DND-41 (cell line): ENCODE measurements at regions not wholly inside any gene's neighbourhood (a gene's known extent, or its start where the extent isn't known, plus 50 kb on each side); places are given as distances from the start of the nearest gene placed in this dataset.

Experiments
- ATAC-seq: fragments of 200-7000 bp; cut with Tn5 transposase; 3 replicates; pipeline ENCODE4 v1.9.1; 2021; ENCODE audit warnings: low read depth; ENCODE audit not compliant: insufficient read depth
- DNase-seq: peaks from one replicate; pipeline ENCODE4 v3.0.0-alpha.2; 2020
- H2AFZ ChIP-seq: 2 replicates; pipeline ENCODE4 v1.6.0; 2012; ENCODE audit warnings: low read depth, low read length
- H3K27ac ChIP-seq: 2 replicates; pipeline ENCODE4 v1.5.1; 2012; ENCODE audit warnings: low read length, inconsistent platforms
- H3K27me3 ChIP-seq: fragments of 200-600 bp; sonication (generic); 2 replicates; pipeline ENCODE4 v1.6.0; 2012; ENCODE audit warnings: low read length, mild to moderate bottlenecking, inconsistent platforms; ENCODE audit not compliant: insufficient read depth, poor library complexity
- H3K36me3 ChIP-seq: 2 replicates; pipeline ENCODE4 v1.5.1; 2012; ENCODE audit warnings: low read length, inconsistent platforms; ENCODE audit not compliant: insufficient read depth
- H3K4me1 ChIP-seq: 2 replicates; pipeline ENCODE4 v1.5.1; 2012; ENCODE audit warnings: mild to moderate bottlenecking, low read length; ENCODE audit not compliant: insufficient read depth
- H3K4me2 ChIP-seq: 2 replicates; pipeline ENCODE4 v1.6.0; 2012; ENCODE audit warnings: mild to moderate bottlenecking, moderate library complexity, low read length, inconsistent platforms; ENCODE audit not compliant: insufficient read depth
- H3K4me3 ChIP-seq, 2 experiments: fragments of 200-600 bp in 1 of 2; shearing (Covaris generic) in 1 of 2; 2 replicates each; pipeline ENCODE4 v1.5.1; 2012 to 2016; ENCODE audit warnings: inconsistent platforms in 2 of 2, low read length in 2 of 2, mild to moderate bottlenecking in 2 of 2, low read depth in 1 of 2, moderate library complexity in 1 of 2
- H3K79me2 ChIP-seq: 2 replicates; pipeline ENCODE4 v1.6.0; 2012; ENCODE audit warnings: low read length, inconsistent platforms; ENCODE audit not compliant: insufficient read depth
- H3K9ac ChIP-seq: 2 replicates; pipeline ENCODE4 v1.6.0; 2012; ENCODE audit warnings: low read depth, mild to moderate bottlenecking, inconsistent platforms, low read length, moderate library complexity
- H3K9me3 ChIP-seq: 2 replicates; pipeline ENCODE4 v1.5.1; 2012; ENCODE audit warnings: low read length, moderate library complexity, mild to moderate bottlenecking, inconsistent platforms; ENCODE audit not compliant: insufficient read depth, severe bottlenecking
- H4K20me1 ChIP-seq: 2 replicates; pipeline ENCODE4 v1.6.0; 2012; ENCODE audit warnings: low read length; ENCODE audit not compliant: insufficient read depth
- CTCF ChIP-seq: IDR thresholded peaks from 2 replicates; pipeline ENCODE4 v1.5.1; 2012; ENCODE audit warnings: borderline replicate concordance, low read length, moderate library complexity, mild to moderate bottlenecking; ENCODE audit not compliant: poor library complexity, severe bottlenecking; ENCODE audit errors: extremely low read depth
- EZH2 ChIP-seq: IDR thresholded peaks from 3 replicates; pipeline ENCODE4 v1.6.1; 2012; ENCODE audit warnings: borderline replicate concordance, low read depth, mild to moderate bottlenecking, moderate library complexity, low read length, inconsistent platforms; ENCODE audit not compliant: severe bottlenecking

GRCh38 chr17:71521724-71522123, 599.1 kb upstream of the SOX9 start:
- H2AFZ ChIP-seq: no peak overlapping the region
- H3K36me3 ChIP-seq: no peaks in the 10 kb centered on the region
- H3K79me2 ChIP-seq: no peaks in the 10 kb centered on the region
- H3K4me2 ChIP-seq: no peak overlapping the region
- TF ChIP-seq EZH2: no peak
- no peaks in the 10 kb centered on the region for H4K20me1 ChIP-seq
- H3K4me3 ChIP-seq: no peak overlapping the region
- ATAC-seq (no peak), DNase-seq (no peak)
- H3K4me1 ChIP-seq: no peaks in the 10 kb centered on the region
- no peak overlapping the region for H3K9ac ChIP-seq
- no peaks in the 10 kb centered on the region for H3K9me3 ChIP-seq
- H3K27me3 ChIP-seq: no peaks in the 10 kb centered on the region
- H3K27ac ChIP-seq: no peak overlapping the region

- no peak overlapping the region for H2AFZ ChIP-seq
- H3K27ac ChIP-seq: no peak overlapping the region
- H3K4me2 ChIP-seq: no peak overlapping the region
- DNase-seq (no peak), ATAC-seq (no peak)
- no peaks in the 10 kb centered on the region for H3K9me3 ChIP-seq
- no peak overlapping the region for H3K9ac ChIP-seq
- no peaks in the 10 kb centered on the region for H3K4me1 ChIP-seq
- no peaks in the 10 kb centered on the region for H3K79me2 ChIP-seq
- H3K4me3 ChIP-seq: no peak overlapping the region
- no peaks in the 10 kb centered on the region for H4K20me1 ChIP-seq
- TF ChIP-seq CTCF (no peak), EZH2 (no peak)
- no peaks in the 10 kb centered on the region for H3K27me3 ChIP-seq
- no peaks in the 10 kb centered on the region for H3K36me3 ChIP-seq
Measured at GRCh38 chr17:71522383-71522782, 598.4 kb upstream of the SOX9 start.

GRCh38 chr17:71527311-71527710, 593.5 kb upstream of the SOX9 start:
- ATAC-seq: no peak
- Histone ChIP-seq H4K20me1 (no peaks in the 10 kb centered on the region), H3K9me3 (no peaks in the 10 kb centered on the region), H3K27me3 (no peaks in the 10 kb centered on the region), H2AFZ (no peak overlapping the region), H3K4me1 (no peaks in the 10 kb centered on the region), H3K4me2 (no peak overlapping the region), H3K27ac (no peak overlapping the region), H3K79me2 (no peaks in the 10 kb centered on the region), H3K9ac (no peak overlapping the region), H3K36me3 (no peaks in the 10 kb centered on the region), H3K4me3 (no peak overlapping the region)
- no peak for DNase-seq
- TF ChIP-seq CTCF (no peak), EZH2 (no peak)

- H3K9me3 ChIP-seq: no peaks in the 10 kb centered on the region
- no peaks in the 10 kb centered on the region for H4K20me1 ChIP-seq
- DNase-seq (no peak), ATAC-seq (no peak)
- H2AFZ ChIP-seq: no peak overlapping the region
- no peaks in the 10 kb centered on the region for H3K4me1 ChIP-seq
- H3K79me2 ChIP-seq: no peaks in the 10 kb centered on the region
- no peak overlapping the region for H3K4me3 ChIP-seq
- no peaks in the 10 kb centered on the region for H3K27me3 ChIP-seq
- H3K36me3 ChIP-seq: no peaks in the 10 kb centered on the region
- TF ChIP-seq EZH2: no peak
- TF ChIP-seq CTCF: no peak
- H3K4me2 ChIP-seq: no peak overlapping the region
- H3K9ac ChIP-seq: no peak overlapping the region
- H3K27ac ChIP-seq: no peak overlapping the region
Measured at GRCh38 chr17:71528210-71528609, 592.6 kb upstream of the SOX9 start.
